HCT116 (cell line): ENCODE measurements at regions not wholly inside any gene's neighbourhood (a gene's known extent, or its start where the extent isn't known, plus 50 kb on each side); places are given as distances from the start of the nearest gene placed in this dataset.

ENCODE experiments used
- ATAC-seq: fragments of 200-7000 bp; cut with Tn5 transposase; 2 replicates; pipeline ENCODE4 v1.9.1; 2020; ENCODE audit warnings: mild to moderate bottlenecking, moderate library complexity
- BruUV-seq: library from RNA; stranded (reverse); fragments of 400-500 nt; replicated peaks from 2 replicates; lab custom pipeline; 2021; lab: Mats Ljungman, UMichigan
- CTCF ChIA-PET: fragments of 300-600 bp; sonication (Branson Sonifier 250); formaldehyde crosslinking; loops from one replicate; lab custom pipeline; 2021; ENCODE audit warnings: antibody characterized with exemption; lab: Charles Lee
- POLR2A ChIA-PET: fragments of 300-600, 350-600 bp; sonication (Branson Sonifier 250); formaldehyde crosslinking; loops from one replicate; lab custom pipeline; 2021; ENCODE audit warnings: antibody characterized with exemption; lab: Charles Lee
- RAD21 ChIA-PET, 2 experiments: fragments of 300-600 bp; sonication (Branson Sonifier 250); formaldehyde crosslinking; loops; one replicate each; lab custom pipeline; 2023; ENCODE audit warnings: low total read pairs in 2 of 2; ENCODE audit not compliant: uncharacterized antibody in 2 of 2, unreplicated experiment in 2 of 2, low non-redundant PET in 1 of 2; lab: Charles Lee
- DNase-seq: peaks from one replicate; pipeline ENCODE4 v3.0.0-alpha.2; 2010; ENCODE audit warnings: low read depth, low spot score
- H2AFZ ChIP-seq: fragments of 200-600 bp; shearing (Covaris generic), sonication (generic); 2 replicates; pipeline ENCODE4 v1.6.1; 2017; ENCODE audit warnings: low read depth, mixed run types, mixed read lengths, antibody characterized with exemption, low read length; ENCODE audit not compliant: poor library complexity, severe bottlenecking
- H3K27ac ChIP-seq: 2 replicates; pipeline ENCODE4 v1.5.1; 2012; ENCODE audit warnings: low read depth, low read length
- H3K27me3 ChIP-seq: fragments of 200-600 bp; sonication (generic); 2 replicates; pipeline ENCODE4 v1.6.1; 2016; ENCODE audit warnings: mixed run types, low read length, mixed read lengths; ENCODE audit not compliant: insufficient read depth
- H3K36me3 ChIP-seq, 2 experiments: fragments of 200-500 bp in 1 of 2; fragments of 200-600 bp in 1 of 2; sonication (Bioruptor generic) in 1 of 2; sonication (generic) in 1 of 2; 2 replicates each; pipeline versions ENCODE4 v1.5.1 to v1.6.1; 2014 to 2016; ENCODE audit warnings: low read length in 2 of 2, inconsistent platforms in 1 of 2, mixed read lengths in 1 of 2, mixed run types in 1 of 2; ENCODE audit not compliant: insufficient read depth in 2 of 2, control insufficient read depth in 1 of 2
- H3K4me1 ChIP-seq, 2 experiments: fragments of 200-600 bp in 1 of 2; sonication (generic) in 1 of 2; 2 replicates each; pipeline versions ENCODE4 v1.5.1 to v1.6.1; 2012 to 2017; ENCODE audit warnings: low read length in 2 of 2, inconsistent platforms in 1 of 2, mild to moderate bottlenecking in 1 of 2, mixed read lengths in 1 of 2, mixed run types in 1 of 2, moderate library complexity in 1 of 2; ENCODE audit not compliant: insufficient read depth in 2 of 2, control insufficient read depth in 1 of 2
- H3K4me2 ChIP-seq: fragments of 200-600 bp; sonication (generic); 2 replicates; pipeline ENCODE4 v1.6.1; 2017; ENCODE audit warnings: mixed run types, low read length, mixed read lengths
- H3K4me3 ChIP-seq, 2 experiments: fragments of 200-600 bp in 1 of 2; sonication (generic) in 1 of 2; replicated peaks in 1 of 2; 2 replicates each; pipeline ENCODE4 v1.5.1; 2011 to 2016; ENCODE audit warnings: low read length in 2 of 2, control low read depth in 1 of 2, low read depth in 1 of 2, mild to moderate bottlenecking in 1 of 2, mixed read lengths in 1 of 2, mixed run types in 1 of 2
- H3K79me2 ChIP-seq: fragments of 200-600 bp; sonication (generic); 2 replicates; pipeline ENCODE4 v1.6.1; 2017; ENCODE audit warnings: mild to moderate bottlenecking, mixed run types, low read length, moderate library complexity, mixed read lengths; ENCODE audit not compliant: insufficient read depth
- H3K9ac ChIP-seq: fragments of 200-600 bp; sonication (generic); 2 replicates; pipeline ENCODE4 v1.6.1; 2016; ENCODE audit warnings: low read length, mixed read lengths
- H3K9me2 ChIP-seq: fragments of 200-600 bp; sonication (generic), shearing (Covaris generic); 2 replicates; pipeline ENCODE4 v1.6.1; 2017; ENCODE audit warnings: mixed run types, mild to moderate bottlenecking, moderate library complexity; ENCODE audit not compliant: insufficient read depth
- H3K9me3 ChIP-seq, 2 experiments: fragments of 200-500 bp in 1 of 2; fragments of 200-600 bp in 1 of 2; sonication (Bioruptor generic) in 1 of 2; sonication (generic) in 1 of 2; 2 replicates each; pipeline ENCODE4 v1.6.1; 2014 to 2017; ENCODE audit warnings: low read length in 2 of 2, mixed read lengths in 2 of 2, inconsistent platforms in 1 of 2, low read depth in 1 of 2, mild to moderate bottlenecking in 1 of 2, mixed run types in 1 of 2, moderate library complexity in 1 of 2; ENCODE audit not compliant: control insufficient read depth in 1 of 2, insufficient read depth in 1 of 2
- H4K20me1 ChIP-seq: fragments of 200-600 bp; sonication (generic), shearing (Covaris generic); 2 replicates; pipeline ENCODE4 v1.6.1; 2017; ENCODE audit warnings: mixed run types, mild to moderate bottlenecking, moderate library complexity; ENCODE audit not compliant: insufficient read depth
- CBX3 ChIP-seq: IDR thresholded peaks from 2 replicates; pipeline ENCODE4 v1.6.1; 2012; ENCODE audit warnings: low read depth
- CEBPB ChIP-seq: IDR thresholded peaks from 2 replicates; pipeline ENCODE4 v1.6.1; 2012; ENCODE audit warnings: low read depth
- CTCF ChIP-seq, 3 experiments: fragments of 200-600 bp in 1 of 3; sonication (generic) in 1 of 3; IDR thresholded peaks in 2 of 3; conservative IDR thresholded peaks in 1 of 3; 2 replicates each; pipeline ENCODE4 v1.5.1; 2012 to 2017; ENCODE audit warnings: low read depth in 2 of 3, low read length in 2 of 3, antibody characterized with exemption in 1 of 3, borderline replicate concordance in 1 of 3, control low read depth in 1 of 3, mild to moderate bottlenecking in 1 of 3, mixed read lengths in 1 of 3, mixed run types in 1 of 3, moderate library complexity in 1 of 3; ENCODE audit not compliant: insufficient read depth in 1 of 3
- EZH2 ChIP-seq: fragments of 200-600 bp; sonication (generic); IDR thresholded peaks from 2 replicates; pipeline ENCODE4 v1.6.1; 2017; ENCODE audit warnings: antibody characterized with exemption, mixed run types
- POLR2A ChIP-seq: IDR thresholded peaks from 2 replicates; pipeline ENCODE4 v1.7.0; 2011; ENCODE audit warnings: borderline replicate concordance; ENCODE audit not compliant: insufficient read depth, insufficient read length; ENCODE audit errors: extremely low read depth
- POLR2AphosphoS5 ChIP-seq: IDR thresholded peaks from 2 replicates; pipeline ENCODE4 v1.6.1; 2011; ENCODE audit warnings: mild to moderate bottlenecking, low read depth, low read length, moderate library complexity
- RAD21 ChIP-seq: IDR thresholded peaks from 2 replicates; pipeline ENCODE4 v1.6.1; 2012; ENCODE audit warnings: low read depth, mild to moderate bottlenecking
- REST ChIP-seq: IDR thresholded peaks from 2 replicates; pipeline ENCODE4 v1.6.1; 2012; ENCODE audit warnings: low read depth
- SIN3A ChIP-seq: IDR thresholded peaks from 2 replicates; pipeline ENCODE4 v1.6.1; 2012; ENCODE audit warnings: low read depth
- SP1 ChIP-seq: IDR thresholded peaks from 2 replicates; pipeline ENCODE4 v1.6.1; 2012; ENCODE audit warnings: low read depth
- TCF7L2 ChIP-seq: IDR thresholded peaks from 2 replicates; pipeline ENCODE4 v1.7.0; 2011; ENCODE audit warnings: borderline replicate concordance, inconsistent platforms; ENCODE audit not compliant: insufficient read depth, insufficient read length; ENCODE audit errors: extremely low read depth
- ZBTB33 ChIP-seq: IDR thresholded peaks from 2 replicates; pipeline ENCODE4 v1.6.1; 2011; ENCODE audit warnings: mild to moderate bottlenecking, low read length, moderate library complexity; ENCODE audit not compliant: insufficient replicate concordance; ENCODE audit errors: extremely low read depth
- ZFX ChIP-seq: fragments of 450-650 bp; IDR thresholded peaks from 2 replicates; pipeline ENCODE4 v1.6.1; 2017
- intact Hi-C: fragments of 100-400 bp; cut with micrococcal nuclease; formaldehyde crosslinking; loops from 2 replicates; pipeline ENCODE4 v1.10.0; 2022

DNA sequence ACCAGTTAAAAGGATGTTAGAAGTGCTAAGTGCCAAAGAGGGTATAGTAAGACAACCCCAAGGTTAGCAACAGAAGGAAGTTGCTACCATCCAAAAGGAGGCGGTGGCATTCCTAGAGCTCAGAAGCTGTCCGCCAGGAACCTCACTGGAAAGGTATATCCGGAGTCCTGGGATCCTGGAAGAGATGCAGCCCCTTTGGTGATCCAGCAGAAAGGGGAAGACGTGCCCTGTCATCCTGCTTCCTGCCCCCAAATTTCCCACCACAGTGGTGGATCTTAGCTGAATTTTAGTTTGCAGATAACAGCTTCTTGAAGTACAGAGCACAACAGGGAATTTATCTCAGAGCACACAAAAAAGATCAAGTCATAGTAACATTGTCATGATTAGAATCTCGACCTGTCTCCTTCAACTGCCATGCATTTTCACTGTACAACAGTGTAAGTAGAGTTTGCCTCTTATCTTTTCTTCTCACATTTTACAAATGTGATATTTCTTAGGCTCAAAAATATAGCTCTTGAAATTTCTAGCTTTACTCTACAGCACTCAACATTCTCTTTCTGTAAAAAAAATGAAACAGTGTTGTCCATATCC is 526.3 kb downstream of the SOX5 start:
- no peak overlapping the region for H2AFZ ChIP-seq
- ChIA-PET POLR2A (no interaction called here), CTCF (no interaction called here), RAD21 (no interaction called here)
- TF ChIP-seq CEBPB (no peak), POLR2AphosphoS5 (no peak), POLR2A (no peak), ZFX (no peak)
- no peak overlapping the region for H3K4me3 ChIP-seq
- peaks cover 13 to 22% of the 10 kb centered on the region in 2 experiments; a peak in 3 of 4 replicates for H3K9me3 ChIP-seq
- no peaks in the 10 kb centered on the region for H3K27me3 ChIP-seq
- H3K4me2 ChIP-seq, result no peak overlapping the region
- no peak overlapping the region for H3K27ac ChIP-seq
- no peaks in the 10 kb centered on the region for H4K20me1 ChIP-seq
- no TSS peak for BruUV-seq
- intact Hi-C loops, result no loop called here
- no peaks in the 10 kb centered on the region for H3K9me2 ChIP-seq
- H3K79me2 ChIP-seq, result no peaks in the 10 kb centered on the region
- ATAC-seq (no peak), DNase-seq (no peak)
- H3K36me3 ChIP-seq, result no peaks in the 10 kb centered on the region
- H3K9ac ChIP-seq, result no peak overlapping the region
- H3K4me1 ChIP-seq, result no peaks in the 10 kb centered on the region

- intact Hi-C loops, result no loop called here
- ChIA-PET POLR2A (no interaction called here), CTCF (no interaction called here), RAD21 (no interaction called here)
- DNase-seq (no peak), ATAC-seq (no peak)
- Histone ChIP-seq H3K9me3 (peaks cover 13 to 25% of the 10 kb centered on the region in 2 experiments; a peak in 3 of 4 replicates), H3K79me2 (no peaks in the 10 kb centered on the region), H3K4me3 (no peak overlapping the region), H3K9me2 (no peaks in the 10 kb centered on the region), H3K4me2 (no peak overlapping the region), H3K4me1 (no peaks in the 10 kb centered on the region), H3K9ac (no peak overlapping the region), H2AFZ (no peak overlapping the region), H4K20me1 (no peaks in the 10 kb centered on the region), H3K27ac (no peak overlapping the region), H3K36me3 (no peaks in the 10 kb centered on the region), H3K27me3 (no peaks in the 10 kb centered on the region)
- BruUV-seq, result no TSS peak
- TF ChIP-seq POLR2A (no peak), CBX3 (no peak), ZBTB33 (no peak), RAD21 (no peak), REST (no peak), EZH2 (no peak), CTCF (IDR thresholded peaks at IDR 0.05 in 2 of 3, conservative IDR thresholded peaks at IDR 0.05 in 1 of 3; ENCODE audit: borderline replicate concordance in 1 of 3, insufficient read depth in 1 of 3, low read depth in 2 of 3, low read length in 2 of 3) (no peak), SIN3A (no peak), TCF7L2 (no peak), SP1 (no peak)
Measured at GRCh38 chr12:23423796-23424195, 525.7 kb downstream of the SOX5 start.
